ENCODE measurements at regions not wholly inside any gene's neighbourhood (a gene's known extent, or its start where the extent isn't known, plus 50 kb on each side); places are given as distances from the start of the nearest gene placed in this dataset.

- DNase-seq = no peak
Observed at GRCh38 chr12:85509081-85509856, 229.2 kb downstream of the ALX1 start.

GRCh38 chr12:85509857-85510256 is 229.8 kb downstream of the ALX1 start:
- no peak for DNase-seq

- no peak for DNase-seq
Observed at GRCh38 chr12:85516039-85516438, 236.0 kb downstream of the ALX1 start.

GRCh38 chr12:85516667-85517325 is 236.8 kb downstream of the ALX1 start:
- DNase-seq = no peak

GRCh38 chr12:85519163-85519562 is 239.1 kb downstream of the ALX1 start:
- no peak for DNase-seq

GRCh38 chr12:85523197-85523596 is 243.2 kb downstream of the ALX1 start:
- no peak for DNase-seq

GRCh38 chr12:85527192-85527591 is 247.2 kb downstream of the ALX1 start:
- DNase-seq = no peak

- no peak for DNase-seq
Observed at GRCh38 chr12:85529896-85530295, 249.9 kb downstream of the ALX1 start.

GRCh38 chr12:85530456-85530855 is 250.4 kb downstream of the ALX1 start:
- DNase-seq = no peak

GRCh38 chr12:85531341-85531740 is 251.3 kb downstream of the ALX1 start:
- DNase-seq = no peak

- no peak for DNase-seq
Observed at GRCh38 chr12:85549640-85550039, 269.6 kb downstream of the ALX1 start.

GRCh38 chr12:85550924-85551323 is 270.9 kb downstream of the ALX1 start:
- no peak for DNase-seq

- DNase-seq = no peak
Observed at GRCh38 chr12:85552461-85552860, 272.4 kb downstream of the ALX1 start.

- DNase-seq = no peak
Observed at GRCh38 chr12:85557850-85558249, 277.8 kb downstream of the ALX1 start.

GRCh38 chr12:85558684-85559083 is 277.5 kb downstream of the RASSF9 start:
- DNase-seq = no peak

GRCh38 chr12:85559127-85559526 is 277.1 kb downstream of the RASSF9 start:
- DNase-seq = no peak

GRCh38 chr12:85559536-85559935 is 276.7 kb downstream of the RASSF9 start:
- no peak for DNase-seq

GRCh38 chr12:85562765-85563164 is 273.4 kb downstream of the RASSF9 start:
- no peak for DNase-seq

GRCh38 chr12:85564786-85565185 is 271.4 kb downstream of the RASSF9 start:
- DNase-seq = no peak

GRCh38 chr12:85568395-85569103 is 267.7 kb downstream of the RASSF9 start:
- no peak for DNase-seq

- no peak for DNase-seq
Observed at GRCh38 chr12:85569261-85569660, 266.9 kb downstream of the RASSF9 start.

- DNase-seq = no peak
Observed at GRCh38 chr12:85572956-85573355, 263.3 kb downstream of the RASSF9 start.

GRCh38 chr12:85573635-85574214 is 262.5 kb downstream of the RASSF9 start:
- DNase-seq = no peak

Measured in occipital lobe (tissue), 1 donor.